Liver (tissue), 3 donors: ENCODE measurements at regions not wholly inside any gene's neighbourhood (a gene's known extent, or its start where the extent isn't known, plus 50 kb on each side); places are given as distances from the start of the nearest gene placed in this dataset.

Experiments used
- CTCF ChIP-seq: fragments of 150-350 bp; IDR thresholded peaks from 2 replicates; pipeline ENCODE4 v1.5.1; 2017; ENCODE audit warnings: improper control_type of control experiment, low read depth, low read length; ENCODE audit not compliant: missing input control
- EGR1 ChIP-seq, 2 donors: IDR thresholded peaks; 2 replicates each; pipeline ENCODE4 v1.6.1; 2016 to 2018; ENCODE audit warnings: antibody characterized with exemption in 2 of 2, low read depth in 2 of 2
- REST ChIP-seq: IDR thresholded peaks from 2 replicates; pipeline ENCODE4 v1.6.1; 2016; ENCODE audit warnings: antibody characterized with exemption, mild to moderate bottlenecking
- TAF1 ChIP-seq: conservative IDR thresholded peaks from 2 replicates; pipeline ENCODE4 v1.6.1; 2016; ENCODE audit warnings: antibody characterized with exemption, mild to moderate bottlenecking
- donor health status: healthy.
- donor health status: healthy.

GRCh38 chr5:142428036-142428772, 103.4 kb upstream of the SPRY4 start:
- TF ChIP-seq CTCF = no peak
- no peak for TF ChIP-seq EGR1 (IDR thresholded peaks at IDR 0.05; ENCODE audit: low read depth in 2 of 2)
- no peak for TF ChIP-seq REST
- no peak for TF ChIP-seq TAF1
